ENCODE measurements at regions not wholly inside any gene's neighbourhood (a gene's known extent, or its start where the extent isn't known, plus 50 kb on each side); places are given as distances from the start of the nearest gene placed in this dataset.

DNA sequence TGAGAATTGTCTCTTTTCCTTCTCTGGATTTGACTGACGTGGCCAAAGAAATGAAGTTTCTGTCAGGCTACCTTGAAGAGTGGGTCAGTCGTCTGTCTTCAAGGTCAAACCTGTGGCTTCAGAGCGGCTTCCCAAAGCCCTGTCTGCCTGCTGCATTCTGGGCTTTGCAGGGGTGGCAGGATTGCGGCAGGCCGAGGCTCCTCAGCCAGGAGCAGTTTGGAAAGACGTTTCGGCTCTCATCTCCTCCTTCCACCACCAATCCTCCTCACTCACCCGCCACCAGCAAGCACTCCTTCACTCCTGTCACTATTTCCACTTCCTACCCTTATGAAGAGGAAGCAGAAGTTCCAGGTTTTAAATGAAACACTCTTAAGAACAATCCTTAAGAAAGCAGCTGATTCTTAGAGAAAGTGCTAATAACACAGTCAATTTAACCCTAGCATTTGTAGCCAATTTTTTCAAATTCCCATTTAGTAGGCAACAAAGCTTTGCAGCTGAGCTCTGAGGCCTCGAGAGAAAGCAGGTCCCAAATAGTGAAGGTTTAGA, 351.7 kb downstream of the ZNF608 start:
- no peak for DNase-seq (ENCODE audit: insufficient read length, low spot score, missing footprints)
- Histone ChIP-seq H3K4me3 (ENCODE audit: insufficient read depth, low read length) (no peak overlapping the region), H3K27me3 (ENCODE audit: insufficient read depth, low read length) (peaks cover 3% of the 10 kb centered on the region), H2AFZ (ENCODE audit: low read length) (no peak overlapping the region), H3K4me1 (ENCODE audit: insufficient read depth, low read length) (no peaks in the 10 kb centered on the region), H3K27ac (ENCODE audit: low read depth, low read length) (no peak overlapping the region), H3K36me3 (ENCODE audit: insufficient read depth, low read length) (no peaks in the 10 kb centered on the region), H3K4me2 (ENCODE audit: insufficient read depth, low read length) (no peak overlapping the region), H3K79me2 (ENCODE audit: insufficient read depth, low read length) (no peaks in the 10 kb centered on the region), H3K9me3 (ENCODE audit: low read depth, low read length) (no peaks in the 10 kb centered on the region), H4K20me1 (ENCODE audit: insufficient read depth, low read length) (no peaks in the 10 kb centered on the region)
- TF ChIP-seq, protein P1, sequence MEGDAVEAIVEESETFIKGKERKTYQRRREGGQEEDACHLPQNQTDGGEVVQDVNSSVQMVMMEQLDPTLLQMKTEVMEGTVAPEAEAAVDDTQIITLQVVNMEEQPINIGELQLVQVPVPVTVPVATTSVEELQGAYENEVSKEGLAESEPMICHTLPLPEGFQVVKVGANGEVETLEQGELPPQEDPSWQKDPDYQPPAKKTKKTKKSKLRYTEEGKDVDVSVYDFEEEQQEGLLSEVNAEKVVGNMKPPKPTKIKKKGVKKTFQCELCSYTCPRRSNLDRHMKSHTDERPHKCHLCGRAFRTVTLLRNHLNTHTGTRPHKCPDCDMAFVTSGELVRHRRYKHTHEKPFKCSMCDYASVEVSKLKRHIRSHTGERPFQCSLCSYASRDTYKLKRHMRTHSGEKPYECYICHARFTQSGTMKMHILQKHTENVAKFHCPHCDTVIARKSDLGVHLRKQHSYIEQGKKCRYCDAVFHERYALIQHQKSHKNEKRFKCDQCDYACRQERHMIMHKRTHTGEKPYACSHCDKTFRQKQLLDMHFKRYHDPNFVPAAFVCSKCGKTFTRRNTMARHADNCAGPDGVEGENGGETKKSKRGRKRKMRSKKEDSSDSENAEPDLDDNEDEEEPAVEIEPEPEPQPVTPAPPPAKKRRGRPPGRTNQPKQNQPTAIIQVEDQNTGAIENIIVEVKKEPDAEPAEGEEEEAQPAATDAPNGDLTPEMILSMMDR (IDR thresholded peaks at IDR 0.05; ENCODE audit: extremely low read depth, low read depth, low read length), result no peak

DNA sequence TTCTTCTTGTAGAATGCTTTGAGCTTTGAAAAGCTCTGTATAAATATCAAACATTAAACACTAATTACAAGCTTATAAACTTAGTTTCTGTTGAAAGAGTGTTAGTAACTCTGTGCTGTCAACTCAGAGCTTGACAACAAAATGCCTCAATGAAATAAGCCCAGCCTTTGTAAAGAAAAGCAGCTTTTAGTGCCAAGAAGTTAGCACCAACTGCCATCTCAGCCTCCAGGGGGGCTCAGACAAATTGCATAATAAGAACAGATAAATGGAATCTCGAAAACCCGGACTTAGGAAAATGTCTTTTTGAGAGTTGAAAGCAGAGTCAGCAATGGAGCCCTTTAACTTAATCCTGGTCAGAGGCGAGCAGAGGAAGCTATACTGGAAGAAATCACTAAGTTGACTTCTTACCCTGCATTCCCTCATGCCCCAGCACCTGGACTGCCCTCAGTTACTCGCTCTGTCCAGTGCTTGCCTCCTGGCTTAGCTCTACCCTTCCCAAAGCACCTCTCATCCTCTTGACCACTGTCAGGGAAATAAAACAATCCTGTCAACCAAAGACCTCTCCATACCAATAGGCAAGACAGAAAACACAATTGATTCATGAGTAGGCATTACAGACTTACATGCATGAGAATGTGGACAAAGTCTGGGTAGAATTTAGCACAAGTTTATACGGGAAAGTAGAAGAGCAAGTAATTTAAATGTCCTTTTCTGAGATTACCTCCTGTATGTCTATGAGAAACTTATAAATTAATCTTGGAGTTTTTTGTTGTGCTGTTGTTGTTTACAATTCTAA, 352.7 kb downstream of the ZNF608 start:
- no peak for DNase-seq (ENCODE audit: insufficient read length, low spot score, missing footprints)
- TF ChIP-seq, protein P1 (IDR thresholded peaks at IDR 0.05; ENCODE audit: extremely low read depth, low read depth, low read length), result no peak
- Histone ChIP-seq H4K20me1 (ENCODE audit: insufficient read depth, low read length) (no peaks in the 10 kb centered on the region), H3K27ac (ENCODE audit: low read depth, low read length) (no peak overlapping the region), H3K36me3 (ENCODE audit: insufficient read depth, low read length) (no peaks in the 10 kb centered on the region), H3K79me2 (ENCODE audit: insufficient read depth, low read length) (no peaks in the 10 kb centered on the region), H3K27me3 (ENCODE audit: insufficient read depth, low read length) (peaks cover 3% of the 10 kb centered on the region), H3K9me3 (ENCODE audit: low read depth, low read length) (no peaks in the 10 kb centered on the region), H3K4me2 (ENCODE audit: insufficient read depth, low read length) (no peak overlapping the region), H2AFZ (ENCODE audit: low read length) (no peak overlapping the region), H3K4me1 (ENCODE audit: insufficient read depth, low read length) (no peaks in the 10 kb centered on the region), H3K4me3 (ENCODE audit: insufficient read depth, low read length) (no peak overlapping the region)

DNA sequence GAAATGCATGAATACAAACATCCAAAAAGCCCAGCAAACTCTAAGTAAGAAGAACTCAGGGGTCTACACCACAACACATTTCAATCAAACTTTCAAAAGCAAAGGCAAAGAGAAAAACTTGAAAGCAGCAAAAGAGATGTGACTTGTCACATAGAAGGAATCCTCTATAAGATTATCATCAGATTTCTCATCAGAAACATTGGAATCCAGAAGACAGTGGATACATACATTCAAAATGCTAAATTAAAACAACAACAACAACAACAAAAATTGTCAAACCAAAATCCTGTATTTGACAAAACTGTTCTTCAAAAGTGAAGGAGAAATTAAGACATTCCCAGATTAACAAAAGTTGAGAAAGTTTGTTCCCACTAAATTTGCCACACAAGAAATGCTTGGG, 362.7 kb downstream of the ZNF608 start:
- Histone ChIP-seq H3K27ac (ENCODE audit: low read depth, low read length) (no peak overlapping the region), H3K79me2 (ENCODE audit: insufficient read depth, low read length) (no peaks in the 10 kb centered on the region), H3K9me3 (ENCODE audit: low read depth, low read length) (peaks cover 3% of the 10 kb centered on the region), H2AFZ (ENCODE audit: low read length) (no peak overlapping the region), H3K4me3 (ENCODE audit: insufficient read depth, low read length) (no peak overlapping the region), H3K27me3 (ENCODE audit: insufficient read depth, low read length) (no peaks in the 10 kb centered on the region), H3K36me3 (ENCODE audit: insufficient read depth, low read length) (no peaks in the 10 kb centered on the region), H4K20me1 (ENCODE audit: insufficient read depth, low read length) (no peaks in the 10 kb centered on the region), H3K4me2 (ENCODE audit: insufficient read depth, low read length) (no peak overlapping the region), H3K4me1 (ENCODE audit: insufficient read depth, low read length) (no peaks in the 10 kb centered on the region)
- DNase-seq (ENCODE audit: insufficient read length, low spot score, missing footprints), result no peak
- TF ChIP-seq, protein P1 (IDR thresholded peaks at IDR 0.05; ENCODE audit: extremely low read depth, low read depth, low read length), result no peak

DNA sequence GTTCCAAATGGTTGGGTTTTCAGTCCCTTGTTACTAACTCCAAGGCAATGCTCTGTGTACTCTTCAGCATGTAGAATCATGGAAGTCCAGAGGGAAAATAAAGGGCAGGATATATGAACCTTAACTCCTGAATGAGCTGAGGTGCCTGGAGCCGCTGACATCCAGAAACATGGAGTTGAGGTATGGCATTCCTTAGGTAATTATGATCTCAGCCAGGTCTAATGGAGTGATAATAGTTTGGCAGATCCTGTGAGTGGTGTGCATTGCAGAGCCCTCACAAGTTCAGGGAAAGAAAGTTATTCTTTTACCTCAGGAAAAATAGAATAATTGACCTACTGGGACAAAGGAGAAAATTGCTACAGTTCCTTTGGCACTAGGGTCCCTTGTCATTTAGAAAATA, 369.1 kb downstream of the ZNF608 start:
- H3K79me2 ChIP-seq (ENCODE audit: insufficient read depth, low read length), result no peaks in the 10 kb centered on the region
- no peak overlapping the region for H3K27ac ChIP-seq (ENCODE audit: low read depth, low read length)
- H2AFZ ChIP-seq (ENCODE audit: low read length), result no peak overlapping the region
- no peak overlapping the region for H3K4me3 ChIP-seq (ENCODE audit: insufficient read depth, low read length)
- no peak overlapping the region for H3K4me2 ChIP-seq (ENCODE audit: insufficient read depth, low read length)
- TF ChIP-seq, protein P1 (IDR thresholded peaks at IDR 0.05; ENCODE audit: extremely low read depth, low read depth, low read length), result no peak
- H3K9me3 ChIP-seq (ENCODE audit: low read depth, low read length), result no peaks in the 10 kb centered on the region
- no peaks in the 10 kb centered on the region for H3K4me1 ChIP-seq (ENCODE audit: insufficient read depth, low read length)
- H4K20me1 ChIP-seq (ENCODE audit: insufficient read depth, low read length), result no peaks in the 10 kb centered on the region
- no peaks in the 10 kb centered on the region for H3K36me3 ChIP-seq (ENCODE audit: insufficient read depth, low read length)
- no peaks in the 10 kb centered on the region for H3K27me3 ChIP-seq (ENCODE audit: insufficient read depth, low read length)
- DNase-seq (ENCODE audit: insufficient read length, low spot score, missing footprints), result no peak
